HepG2 (cell line): ENCODE measurements at regions not wholly inside any gene's neighbourhood (a gene's known extent, or its start where the extent isn't known, plus 50 kb on each side); places are given as distances from the start of the nearest gene placed in this dataset.

ENCODE experiments used
- ATAC-seq: fragments of 200-7000 bp; cut with Tn5 transposase; 3 replicates; pipeline ENCODE4 v1.9.1; 2020; ENCODE audit warnings: mild to moderate bottlenecking, moderate library complexity
- BruUV-seq: library from RNA; stranded (reverse); fragments of 400-500 nt; replicated peaks from 2 replicates; lab custom pipeline; 2021; lab: Mats Ljungman, UMichigan
- CTCF ChIA-PET: fragments of 300-600 bp; formaldehyde crosslinking; extraction: SDS; loops from one replicate; lab custom pipeline; 2021; ENCODE audit warnings: low total read pairs, inconsistent platforms, low intra/inter-chr PET ratio; lab: Yijun Ruan, JAX
- POLR2A ChIA-PET: fragments of 350-600 bp; sonication (Branson Sonifier 250); formaldehyde crosslinking; loops from one replicate; lab custom pipeline; 2020; ENCODE audit warnings: antibody characterized with exemption, inconsistent platforms; lab: Yijun Ruan, JAX
- DNase-seq: peaks from one replicate; pipeline ENCODE4 v3.0.0-alpha.2; 2015; ENCODE audit warnings: low spot score
- FAIRE-seq: peaks from 3 replicates; lab custom pipeline; 2011; peaks lifted over from hg19 to GRCh38; lab: Jason Lieb, UNC
- H2AFZ ChIP-seq: one replicate; pipeline ENCODE4 v1.6.1; 2011; ENCODE audit warnings: low read length, inconsistent platforms
- H3K27ac ChIP-seq: fragments of 300-600 bp; 3 replicates; pipeline ENCODE4 v1.8.0; 2011; ENCODE audit warnings: mixed run types, mild to moderate bottlenecking, mixed read lengths, low read length, inconsistent platforms; ENCODE audit not compliant: insufficient read depth; ENCODE audit errors: extremely low read length
- H3K27me3 ChIP-seq, 2 experiments: fragments of 200-600 bp in 1 of 2; 2 replicates in 1 of 2; 3 replicates in 1 of 2; pipeline versions ENCODE4 v1.6.0 to v1.8.0; 2011; ENCODE audit warnings: low read length in 2 of 2, mild to moderate bottlenecking in 2 of 2, moderate library complexity in 2 of 2, inconsistent platforms in 1 of 2; ENCODE audit not compliant: insufficient read depth in 2 of 2, control insufficient read depth in 1 of 2
- H3K36me3 ChIP-seq, 2 experiments: fragments of 200-600 bp in 1 of 2; replicated peaks in 1 of 2; 2 replicates in 1 of 2; 3 replicates in 1 of 2; pipeline versions ENCODE4 v1.5.1 to v1.8.0; 2011; ENCODE audit warnings: low read length in 2 of 2, inconsistent platforms in 1 of 2; ENCODE audit not compliant: insufficient read depth in 2 of 2, control insufficient read depth in 1 of 2
- H3K4me1 ChIP-seq: 2 replicates; pipeline ENCODE4 v1.5.1; 2012; ENCODE audit warnings: low read length, inconsistent platforms; ENCODE audit not compliant: insufficient read depth
- H3K4me2 ChIP-seq: 2 replicates; pipeline ENCODE4 v1.6.0; 2011; ENCODE audit warnings: low read depth, low read length, inconsistent platforms
- H3K4me3 ChIP-seq, 3 experiments: fragments of 200-600 bp in 1 of 3; sonication (generic), shearing (Covaris generic) in 1 of 3; replicated peaks in 1 of 3; 2 replicates each; pipeline ENCODE4 v1.5.1; 2011 to 2016; ENCODE audit warnings: low read length in 3 of 3, inconsistent platforms in 2 of 3, low read depth in 2 of 3, mild to moderate bottlenecking in 2 of 3, control low read depth in 1 of 3, mixed read lengths in 1 of 3; ENCODE audit not compliant: insufficient read depth in 1 of 3
- H3K79me2 ChIP-seq: one replicate; pipeline ENCODE4 v1.6.1; 2011; ENCODE audit warnings: low read length, inconsistent platforms; ENCODE audit not compliant: insufficient read depth
- H3K9ac ChIP-seq: 2 replicates; pipeline ENCODE4 v1.6.0; 2011; ENCODE audit warnings: mild to moderate bottlenecking, low read depth, low read length, inconsistent platforms; ENCODE audit not compliant: insufficient read depth
- H3K9me3 ChIP-seq: 2 replicates; pipeline ENCODE4 v1.5.1; 2012; ENCODE audit warnings: mild to moderate bottlenecking, low read length
- H4K20me1 ChIP-seq: 2 replicates; pipeline ENCODE4 v1.6.0; 2011; ENCODE audit warnings: inconsistent platforms, mild to moderate bottlenecking, low read length, moderate library complexity; ENCODE audit not compliant: insufficient read depth
- ATF7 ChIP-seq, 2 experiments: fragments of 450-650 bp in 1 of 2; sonication (generic) in 1 of 2; formaldehyde crosslinking in 1 of 2; IDR thresholded peaks; 2 replicates each; pipeline versions ENCODE4 v1.4.0 to v1.6.1; 2016 to 2020; ENCODE audit warnings: antibody characterized with exemption in 1 of 2, mild to moderate bottlenecking in 1 of 2, missing genetic modification reagents in 1 of 2
- CEBPB ChIP-seq: IDR thresholded peaks from 2 replicates; pipeline ENCODE4 v1.6.1; 2011; ENCODE audit warnings: low read depth, low read length, improper control_type of control experiment, borderline replicate concordance
- IRX3 ChIP-seq: sonication (generic); formaldehyde crosslinking; IDR thresholded peaks from 2 replicates; pipeline ENCODE4 v1.8.1; 2023; ENCODE audit warnings: mild to moderate bottlenecking, low read depth, missing genetic modification reagents, borderline replicate concordance
- RCOR2 ChIP-seq: IDR thresholded peaks from 2 replicates; pipeline ENCODE4 v1.6.1; 2016; ENCODE audit warnings: missing biosample characterization, missing genetic modification reagents
- ZNF143 ChIP-seq: sonication (generic); formaldehyde crosslinking; IDR thresholded peaks from 2 replicates; pipeline ENCODE4 v1.4.0; 2020; ENCODE audit warnings: missing genetic modification reagents
- ZNF737 ChIP-seq: sonication (generic); formaldehyde crosslinking; IDR thresholded peaks from 2 replicates; pipeline ENCODE4 v1.5.0; 2020; ENCODE audit warnings: missing genetic modification reagents, mild to moderate bottlenecking, borderline replicate concordance
- ZNF761 ChIP-seq: sonication (generic); formaldehyde crosslinking; conservative IDR thresholded peaks from 2 replicates; pipeline ENCODE4 v1.4.0; 2020; ENCODE audit warnings: mild to moderate bottlenecking, missing genetic modification reagents
- WGBS: methylation state at CpG from one replicate; pipeline ENCODE4 v1.1.6; 2017; ENCODE audit warnings: low lambda C conversion rate; 5-methylcytosine and 5-hydroxymethylcytosine counted together
- in situ Hi-C: cut with HindIII; loops from 2 replicates; pipeline ENCODE4 v1.10.0; 2017; ENCODE audit warnings: low pct_unique_long_range_greater_than_20kb; ENCODE audit not compliant: extremely low pct_ligation_motif_present
- intact Hi-C: fragments of 100-400 bp; cut with micrococcal nuclease; formaldehyde crosslinking; loops from one replicate; pipeline ENCODE4 v1.10.0; 2022; ENCODE audit not compliant: unreplicated experiment
- TF ChIP-seq, protein P1 (sequence below): sonication (generic); formaldehyde crosslinking; IDR thresholded peaks from 2 replicates; pipeline ENCODE4 v1.8.1; 2023; ENCODE audit warnings: mild to moderate bottlenecking, missing genetic modification reagents
- TF ChIP-seq, protein P2 (sequence below): sonication (generic); formaldehyde crosslinking; IDR thresholded peaks from 2 replicates; pipeline ENCODE4 v1.4.0; 2020; ENCODE audit warnings: missing genetic modification reagents

DNA sequence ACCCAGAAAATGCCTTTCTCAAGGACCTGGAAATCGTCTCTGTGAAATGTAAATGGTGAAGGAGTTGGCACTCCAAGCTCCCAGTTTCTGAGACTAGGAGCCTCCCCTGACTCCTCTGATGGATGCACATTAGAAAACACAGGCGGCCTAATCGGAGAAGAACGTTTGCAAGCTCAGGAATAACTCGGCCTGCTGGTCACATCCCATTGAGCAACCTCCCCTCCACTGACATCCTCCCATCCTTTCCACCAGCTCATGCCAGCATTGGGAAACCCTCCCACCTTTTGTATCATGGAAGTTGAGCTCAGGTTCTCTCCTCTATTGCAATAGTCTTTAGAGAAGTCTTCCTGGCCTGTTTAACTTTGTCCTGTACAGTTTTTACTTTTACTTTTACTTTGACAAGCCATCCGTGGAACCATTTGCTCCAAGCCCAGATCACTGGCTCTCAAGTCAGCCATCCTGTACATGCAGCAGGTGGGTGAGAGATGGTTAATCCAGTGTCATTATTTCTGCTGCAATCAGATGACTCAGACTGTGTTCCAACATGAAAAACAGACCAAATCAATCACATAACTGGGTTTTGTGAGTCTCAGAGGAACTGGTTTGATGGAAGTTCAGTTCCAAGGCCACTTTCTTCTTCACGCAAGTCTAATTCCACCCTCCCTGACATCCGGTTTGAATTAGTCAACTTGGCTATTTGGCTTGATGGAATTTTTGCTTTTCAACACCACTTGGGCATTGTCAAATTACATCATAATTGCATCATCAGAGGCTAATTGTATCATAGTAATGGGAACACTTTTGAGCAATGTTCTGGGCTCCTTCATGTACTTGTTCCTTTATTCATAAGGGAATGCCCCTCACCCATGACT is 619.4 kb upstream of the CDH4 start:
- intact Hi-C loops: no loop called here

DNA sequence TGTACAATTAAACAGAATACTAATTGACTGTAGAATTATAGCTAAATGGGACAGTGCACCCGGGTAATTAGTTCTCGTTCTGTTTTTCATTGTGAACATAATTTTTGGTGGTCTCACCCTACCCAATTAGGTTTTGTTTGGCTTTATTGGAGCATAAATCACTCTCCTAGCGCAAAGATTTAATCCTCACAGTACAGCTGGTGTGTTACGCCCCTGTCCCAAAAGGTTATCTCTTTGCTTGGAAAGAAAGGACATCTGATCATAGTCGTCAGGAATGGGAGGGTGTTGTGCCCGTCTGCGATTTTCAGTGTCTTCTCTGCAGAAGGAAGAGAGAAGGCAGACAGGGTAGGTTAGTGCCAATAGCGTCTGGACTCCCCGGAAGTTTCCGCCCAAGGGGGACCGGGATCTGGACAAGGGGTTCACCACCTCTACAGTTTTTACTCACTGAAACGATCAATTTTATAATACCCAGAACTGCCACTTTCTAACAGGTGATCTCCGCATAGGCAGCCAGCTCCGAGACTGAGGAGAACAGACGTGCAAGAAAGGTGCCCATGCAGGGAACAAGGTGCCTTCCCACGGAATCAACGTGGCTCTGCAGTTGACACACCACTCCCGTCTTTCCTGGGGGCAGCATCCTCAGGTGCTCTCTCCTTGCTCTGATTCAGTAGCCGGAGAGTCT is 617.4 kb upstream of the CDH4 start:
- POLR2A ChIA-PET: no interaction called here
- DNase-seq (no peak), FAIRE-seq (no peak), ATAC-seq (no peak)
- H3K9me3 ChIP-seq: peaks cover 92% of the 10 kb centered on the region
- TF ChIP-seq ZNF143 (CRISPR knock-in tag): no peak
- no peak for TF ChIP-seq ZNF761 (CRISPR knock-in tag)
- TF ChIP-seq, protein P1, sequence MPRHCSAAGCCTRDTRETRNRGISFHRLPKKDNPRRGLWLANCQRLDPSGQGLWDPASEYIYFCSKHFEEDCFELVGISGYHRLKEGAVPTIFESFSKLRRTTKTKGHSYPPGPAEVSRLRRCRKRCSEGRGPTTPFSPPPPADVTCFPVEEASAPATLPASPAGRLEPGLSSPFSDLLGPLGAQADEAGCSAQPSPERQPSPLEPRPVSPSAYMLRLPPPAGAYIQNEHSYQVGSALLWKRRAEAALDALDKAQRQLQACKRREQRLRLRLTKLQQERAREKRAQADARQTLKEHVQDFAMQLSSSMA (CRISPR knock-in tag): no peak
- no peak for TF ChIP-seq ZNF737 (CRISPR knock-in tag)
- no peak overlapping the region for H3K4me2 ChIP-seq
- H3K4me3 ChIP-seq: no peak overlapping the region
- no TSS peak for BruUV-seq
- no peaks in the 10 kb centered on the region for H3K36me3 ChIP-seq
- no peak overlapping the region for H3K9ac ChIP-seq
- intact Hi-C loops: no loop called here
- H2AFZ ChIP-seq: no peak overlapping the region
- 27% methylated on average over 19 of the region's 19 CpGs for WGBS
- no peaks in the 10 kb centered on the region for H3K4me1 ChIP-seq
- H3K79me2 ChIP-seq: no peaks in the 10 kb centered on the region
- in situ Hi-C loops: no loop called here
- H4K20me1 ChIP-seq: no peaks in the 10 kb centered on the region
- H3K27me3 ChIP-seq: no peaks in the 10 kb centered on the region
- H3K27ac ChIP-seq: no peak overlapping the region
- CTCF ChIA-PET: no interaction called here

More for the DNA sequence above, 619.4 kb upstream of the CDH4 start:
- Histone ChIP-seq H3K27ac (no peak overlapping the region), H2AFZ (no peak overlapping the region), H4K20me1 (no peaks in the 10 kb centered on the region), H3K36me3 (no peaks in the 10 kb centered on the region), H3K9ac (no peak overlapping the region), H3K27me3 (no peaks in the 10 kb centered on the region), H3K4me1 (no peaks in the 10 kb centered on the region), H3K9me3 (peaks cover 92% of the 10 kb centered on the region), H3K4me2 (no peak overlapping the region), H3K4me3 (no peak overlapping the region), H3K79me2 (no peaks in the 10 kb centered on the region)
- 4% methylated on average over 8 of the region's 8 CpGs for WGBS
- ChIA-PET CTCF (no interaction called here), POLR2A (no interaction called here)
- FAIRE-seq (no peak), DNase-seq (no peak), ATAC-seq (no peak)
- no TSS peak for BruUV-seq
- in situ Hi-C loops: no loop called here
- TF ChIP-seq CEBPB: peak; percentile 73; the same call in 1 of the 2 replicates
- peak; percentile 74 for TF ChIP-seq ATF7 (IDR thresholded peaks at IDR 0.05)
- no peak for TF ChIP-seq ATF7 (CRISPR knock-in tag; IDR thresholded peaks at IDR 0.05)
- TF ChIP-seq RCOR2 (CRISPR knock-in tag): no peak
- TF ChIP-seq ZNF761 (CRISPR knock-in tag): no peak
- TF ChIP-seq, protein P2, sequence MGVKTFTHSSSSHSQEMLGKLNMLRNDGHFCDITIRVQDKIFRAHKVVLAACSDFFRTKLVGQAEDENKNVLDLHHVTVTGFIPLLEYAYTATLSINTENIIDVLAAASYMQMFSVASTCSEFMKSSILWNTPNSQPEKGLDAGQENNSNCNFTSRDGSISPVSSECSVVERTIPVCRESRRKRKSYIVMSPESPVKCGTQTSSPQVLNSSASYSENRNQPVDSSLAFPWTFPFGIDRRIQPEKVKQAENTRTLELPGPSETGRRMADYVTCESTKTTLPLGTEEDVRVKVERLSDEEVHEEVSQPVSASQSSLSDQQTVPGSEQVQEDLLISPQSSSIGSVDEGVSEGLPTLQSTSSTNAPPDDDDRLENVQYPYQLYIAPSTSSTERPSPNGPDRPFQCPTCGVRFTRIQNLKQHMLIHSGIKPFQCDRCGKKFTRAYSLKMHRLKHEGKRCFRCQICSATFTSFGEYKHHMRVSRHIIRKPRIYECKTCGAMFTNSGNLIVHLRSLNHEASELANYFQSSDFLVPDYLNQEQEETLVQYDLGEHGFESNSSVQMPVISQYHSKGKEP (CRISPR knock-in tag): no peak
- no peak for TF ChIP-seq IRX3 (CRISPR knock-in tag)
